Stimulated activated naive CD8-positive, alpha-beta T cell treated with anti-CD3 and anti-CD28 coated beads, Interleukin-15, amount 100 ng/mL, for 72 hours (primary cell): ENCODE measurements at regions not wholly inside any gene's neighbourhood (a gene's known extent, or its start where the extent isn't known, plus 50 kb on each side); places are given as distances from the start of the nearest gene placed in this dataset.

Source experiments
- ATAC-seq: fragments of 150-1000 bp; cut with Tn5 transposase; 2 replicates; pipeline ENCODE4 v1.10.0; 2021; ENCODE audit warnings: mild to moderate bottlenecking, moderate library complexity
- DNase-seq, 2 donors: peaks; one replicate each; pipeline ENCODE4 v3.0.0; 2021 to 2022
- H3K27ac Mint-ChIP-seq, 2 donors: one replicate each; pipeline ENCODE4 v1.8.0; 2022; ENCODE audit warnings: mild to moderate bottlenecking in 2 of 2, mixed read lengths in 2 of 2, moderate library complexity in 2 of 2
- H3K27me3 Mint-ChIP-seq: one replicate; pipeline ENCODE4 v1.8.0; 2022; ENCODE audit warnings: mixed read lengths
- H3K4me1 Mint-ChIP-seq: one replicate; pipeline ENCODE4 v1.8.0; 2022; ENCODE audit warnings: mild to moderate bottlenecking, mixed read lengths
- H3K4me3 Mint-ChIP-seq, 2 donors: one replicate each; pipeline ENCODE4 v1.8.0; 2022; ENCODE audit warnings: mild to moderate bottlenecking in 2 of 2, mixed read lengths in 2 of 2, moderate library complexity in 1 of 2
- H3K9me3 Mint-ChIP-seq, 2 donors: one replicate each; pipeline ENCODE4 v1.8.0; 2022; ENCODE audit warnings: mixed read lengths in 2 of 2

DNA sequence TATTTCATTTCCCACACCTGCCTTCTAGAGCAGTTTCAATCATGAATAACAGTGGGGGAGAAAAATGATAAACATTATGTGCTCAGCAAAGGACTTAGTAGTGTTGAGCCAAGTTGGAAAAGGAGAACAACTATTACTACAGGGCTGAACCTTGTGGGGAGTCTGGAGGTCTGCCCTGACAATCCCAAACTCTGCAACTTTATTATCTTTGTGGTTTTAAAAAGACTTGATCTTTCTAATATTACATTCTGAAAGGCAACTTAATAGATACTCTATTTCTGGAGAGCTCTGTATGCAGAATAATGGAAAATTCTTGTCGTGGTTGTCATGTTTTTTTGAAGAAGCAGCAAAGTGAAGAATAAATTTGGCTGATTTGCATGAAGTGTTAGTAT, 116.1 kb downstream of the SPCS3 start:
- no peak overlapping the region for H3K4me3 Mint-ChIP-seq
- peaks cover 7 to 13% of the 10 kb centered on the region in 2 donors for H3K9me3 Mint-ChIP-seq
- ATAC-seq (no peak), DNase-seq (no peak)
- no peak overlapping the region for H3K27ac Mint-ChIP-seq
- H3K4me1 Mint-ChIP-seq, result peaks cover 8% of the 10 kb centered on the region
- no peaks in the 10 kb centered on the region for H3K27me3 Mint-ChIP-seq

DNA sequence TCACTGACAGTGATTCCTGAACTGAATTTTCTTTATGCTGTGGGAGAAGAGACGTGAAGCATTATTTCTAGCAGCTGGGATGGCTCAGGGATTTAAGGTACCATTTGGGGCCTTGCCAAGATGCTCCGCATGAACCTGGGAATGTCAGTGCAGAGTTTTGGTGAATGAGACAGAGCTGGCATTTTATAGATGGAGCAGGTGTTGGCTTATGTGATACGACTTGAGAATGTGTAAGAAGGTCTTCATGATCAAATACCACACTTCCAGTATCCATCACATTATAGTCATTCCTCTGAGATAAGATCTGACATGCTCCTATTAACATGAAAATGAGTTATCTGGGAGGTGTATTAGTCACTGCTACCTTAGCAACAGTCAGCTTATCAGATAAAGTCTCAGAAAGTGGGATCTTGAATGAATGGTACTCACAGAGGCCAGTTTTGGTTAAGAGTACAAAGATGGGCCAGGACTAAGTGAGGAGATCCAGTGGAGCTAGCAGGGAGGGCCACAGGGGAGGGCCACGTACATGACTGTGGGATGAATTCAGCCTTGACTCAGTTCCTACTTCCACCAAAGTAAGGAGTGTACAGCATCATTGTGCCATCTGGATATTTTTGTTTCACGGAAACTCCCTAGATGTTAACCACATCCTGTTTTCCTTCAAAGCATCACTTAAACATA, 116.7 kb downstream of the SPCS3 start:
- H3K4me1 Mint-ChIP-seq, result peaks cover 8% of the 10 kb centered on the region
- H3K27me3 Mint-ChIP-seq, result no peaks in the 10 kb centered on the region
- ATAC-seq (no peak), DNase-seq (no peak)
- no peak overlapping the region for H3K4me3 Mint-ChIP-seq
- no peak overlapping the region for H3K27ac Mint-ChIP-seq
- peaks cover 7 to 13% of the 10 kb centered on the region in 2 donors for H3K9me3 Mint-ChIP-seq

DNA sequence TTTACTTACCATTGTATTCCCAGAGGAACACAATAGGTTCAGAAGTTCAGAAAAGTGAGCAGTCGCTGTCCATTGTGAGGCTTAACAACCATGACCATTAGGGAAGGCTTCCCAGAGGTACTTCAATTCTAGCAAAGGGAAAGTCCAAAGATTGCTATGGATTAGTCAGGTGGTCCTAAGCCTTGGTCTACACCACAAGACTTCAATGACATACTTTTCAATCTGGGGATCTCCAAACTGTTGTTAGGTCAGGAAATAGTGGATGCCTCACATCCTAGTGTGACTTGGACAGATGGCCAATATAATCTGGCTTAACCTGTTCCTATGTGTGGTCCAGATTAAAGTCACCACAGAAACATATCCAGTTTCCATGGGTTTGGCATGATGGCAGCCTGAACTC, 118.0 kb downstream of the SPCS3 start:
- no peak for DNase-seq

GRCh38 chr4:176438401-176438800, 118.6 kb downstream of the SPCS3 start:
- Mint-ChIP-seq H3K4me1 (peaks cover 8% of the 10 kb centered on the region), H3K27me3 (no peaks in the 10 kb centered on the region), H3K4me3 (no peak overlapping the region), H3K27ac (no peak overlapping the region), H3K9me3 (peaks cover 7 to 13% of the 10 kb centered on the region in 2 donors)
- ATAC-seq (no peak), DNase-seq (no peak)

More for the DNA sequence above, 118.0 kb downstream of the SPCS3 start:
- Mint-ChIP-seq H3K9me3 (peaks cover 7 to 13% of the 10 kb centered on the region in 2 donors), H3K27ac (peak overlapping the region in 1 of 2 donors; percentile 14), H3K4me1 (peaks cover 8% of the 10 kb centered on the region), H3K4me3 (no peak overlapping the region), H3K27me3 (no peaks in the 10 kb centered on the region)
- no peak for ATAC-seq

DNA sequence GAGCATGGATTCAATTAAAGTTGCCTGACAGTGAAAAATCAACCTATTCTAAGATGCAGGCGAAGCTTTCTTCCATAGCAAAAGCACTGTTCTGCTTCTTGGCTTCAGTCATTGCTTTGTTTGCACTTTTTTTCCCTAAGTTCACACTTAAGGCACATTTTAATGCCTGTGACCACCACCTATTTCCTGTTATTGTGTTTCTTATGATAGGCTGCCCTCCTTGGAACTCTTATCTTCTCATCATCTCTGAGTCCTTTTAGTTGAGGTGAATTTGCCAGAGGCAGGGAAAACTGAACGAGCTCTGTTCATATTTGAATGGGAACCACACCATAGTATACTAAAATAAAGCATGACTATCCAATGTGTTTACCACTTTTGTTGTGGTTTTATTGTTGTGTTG, 119.8 kb downstream of the SPCS3 start:
- Mint-ChIP-seq H3K27ac (no peak overlapping the region), H3K27me3 (no peaks in the 10 kb centered on the region), H3K9me3 (peaks cover 7 to 13% of the 10 kb centered on the region in 2 donors), H3K4me1 (peaks cover 8% of the 10 kb centered on the region), H3K4me3 (no peak overlapping the region)
- ATAC-seq, result no peak
- DNase-seq, result no peak

DNA sequence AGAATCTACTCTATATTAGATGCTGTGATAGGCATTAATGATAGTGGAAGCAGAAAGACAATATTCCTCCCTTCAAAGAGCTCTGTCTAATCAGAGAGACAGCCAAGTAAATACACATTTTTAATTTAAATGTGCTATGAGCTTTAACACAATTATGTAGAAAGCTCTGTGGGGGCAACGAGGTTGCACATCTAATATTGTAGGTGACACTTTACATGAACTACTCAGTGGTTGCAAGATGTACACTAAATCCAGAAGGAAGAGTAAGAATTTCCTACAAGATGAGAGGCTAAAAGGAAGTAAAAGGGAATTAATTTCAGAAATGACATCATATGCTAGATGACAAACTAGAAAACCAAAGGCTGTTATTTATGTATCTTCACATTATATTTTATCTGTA, 120.9 kb downstream of the SPCS3 start:
- no peaks in the 10 kb centered on the region for H3K27me3 Mint-ChIP-seq
- H3K27ac Mint-ChIP-seq, result no peak overlapping the region
- peaks cover 7 to 13% of the 10 kb centered on the region in 2 donors for H3K9me3 Mint-ChIP-seq
- peaks cover 8% of the 10 kb centered on the region for H3K4me1 Mint-ChIP-seq
- no peak for DNase-seq
- no peak for ATAC-seq
- H3K4me3 Mint-ChIP-seq, result no peak overlapping the region

- no peak overlapping the region for H3K4me3 Mint-ChIP-seq
- H3K27ac Mint-ChIP-seq, result no peak overlapping the region
- DNase-seq (no peak), ATAC-seq (no peak)
- peaks cover 7 to 13% of the 10 kb centered on the region in 2 donors for H3K9me3 Mint-ChIP-seq
- no peaks in the 10 kb centered on the region for H3K27me3 Mint-ChIP-seq
- H3K4me1 Mint-ChIP-seq, result peaks cover 6% of the 10 kb centered on the region
Observed at GRCh38 chr4:176441594-176441993, 121.8 kb downstream of the SPCS3 start.

- H3K9me3 Mint-ChIP-seq, result no peaks in the 10 kb centered on the region
- no peak for ATAC-seq
- no peaks in the 10 kb centered on the region for H3K27me3 Mint-ChIP-seq
- no peak overlapping the region for H3K4me3 Mint-ChIP-seq
- H3K4me1 Mint-ChIP-seq, result no peaks in the 10 kb centered on the region
- H3K27ac Mint-ChIP-seq, result no peak overlapping the region
- DNase-seq, result no peak
Observed at GRCh38 chr4:176443117-176443516, 123.4 kb downstream of the SPCS3 start.

DNA sequence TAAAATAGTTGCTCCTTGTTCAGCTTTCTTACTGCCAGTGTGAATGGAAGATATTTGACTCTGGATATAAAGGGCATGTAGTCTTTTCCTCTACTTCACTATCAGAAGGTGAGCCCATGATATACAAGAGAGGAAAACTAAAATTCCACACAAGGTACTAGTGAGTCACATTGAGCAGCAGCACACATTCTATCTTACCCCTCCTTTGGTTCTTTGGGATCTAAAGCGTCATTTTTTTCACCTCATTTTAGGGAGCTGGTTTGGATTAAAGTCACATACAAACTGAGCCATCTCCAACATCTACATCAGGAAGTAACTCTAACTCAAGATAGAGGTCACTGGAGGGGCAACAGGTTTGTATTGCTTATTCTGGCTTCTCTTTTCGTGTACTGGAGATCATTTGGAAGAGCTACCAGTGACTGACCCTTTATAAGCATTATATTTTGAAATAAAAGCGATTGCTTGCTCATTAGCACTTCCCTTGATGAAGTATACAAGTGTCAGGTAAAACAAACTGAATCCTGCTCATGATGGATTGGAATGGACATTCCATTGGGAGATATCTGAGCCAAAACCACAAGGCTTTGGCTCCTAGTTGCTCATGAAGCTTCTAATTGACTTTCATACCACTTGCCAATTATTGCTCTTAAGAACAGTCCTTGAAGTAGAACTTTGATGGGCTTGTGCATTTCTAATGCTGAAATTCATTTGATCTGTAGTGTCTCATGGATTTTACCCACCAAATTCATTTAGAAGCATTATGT, 124.1 kb downstream of the SPCS3 start:
- no peak for ATAC-seq
- Mint-ChIP-seq H3K27ac (no peak overlapping the region), H3K9me3 (no peaks in the 10 kb centered on the region), H3K4me3 (no peak overlapping the region), H3K27me3 (no peaks in the 10 kb centered on the region), H3K4me1 (no peaks in the 10 kb centered on the region)
- DNase-seq, result no peak

- no peak for DNase-seq
- no peak overlapping the region for H3K4me3 Mint-ChIP-seq
- no peaks in the 10 kb centered on the region for H3K4me1 Mint-ChIP-seq
- no peak for ATAC-seq
- no peaks in the 10 kb centered on the region for H3K9me3 Mint-ChIP-seq
- H3K27ac Mint-ChIP-seq, result no peak overlapping the region
- H3K27me3 Mint-ChIP-seq, result no peaks in the 10 kb centered on the region
Observed at GRCh38 chr4:176444741-176445140, 125.0 kb downstream of the SPCS3 start.

DNA sequence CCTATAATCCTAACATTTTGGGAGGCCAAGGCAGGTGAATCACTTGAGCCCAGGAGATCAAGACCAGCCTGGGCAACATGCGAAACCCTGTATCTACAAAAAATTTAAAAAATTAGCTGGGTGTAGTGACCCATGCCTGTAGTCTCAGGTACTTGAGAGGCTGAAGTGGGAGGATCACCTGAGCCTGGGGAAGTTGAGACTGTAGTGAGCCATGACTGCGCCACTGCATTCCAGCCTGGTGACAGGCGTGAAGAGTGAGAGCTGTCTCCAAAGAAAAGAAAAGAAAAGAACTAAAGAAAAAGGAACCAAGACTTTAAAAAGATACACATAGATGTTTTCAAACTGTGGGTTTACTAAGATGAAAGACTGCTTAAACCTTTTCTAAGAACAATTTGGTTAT, 129.0 kb downstream of the SPCS3 start:
- DNase-seq, result no peak
- Mint-ChIP-seq H3K9me3 (peaks cover 0 to 6% of the 10 kb centered on the region in 2 donors), H3K27ac (peak overlapping the region in 1 of 2 donors; percentile 19), H3K4me3 (no peak overlapping the region), H3K27me3 (no peaks in the 10 kb centered on the region), H3K4me1 (no peaks in the 10 kb centered on the region)
- no peak for ATAC-seq

- Mint-ChIP-seq H3K4me3 (no peak overlapping the region), H3K4me1 (no peaks in the 10 kb centered on the region), H3K9me3 (peaks cover 0 to 14% of the 10 kb centered on the region in 2 donors), H3K27me3 (no peaks in the 10 kb centered on the region), H3K27ac (no peak overlapping the region)
- ATAC-seq (no peak), DNase-seq (no peak)
Observed at GRCh38 chr4:176451443-176451842, 131.7 kb downstream of the SPCS3 start.

GRCh38 chr4:176453079-176453478, 133.3 kb downstream of the SPCS3 start:
- Mint-ChIP-seq H3K4me1 (no peaks in the 10 kb centered on the region), H3K27ac (no peak overlapping the region)
- DNase-seq, result no peak

GRCh38 chr4:176453658-176454057, 133.9 kb downstream of the SPCS3 start:
- Mint-ChIP-seq H3K9me3 (peaks cover 7 to 14% of the 10 kb centered on the region in 2 donors), H3K4me3 (no peak overlapping the region), H3K4me1 (no peaks in the 10 kb centered on the region), H3K27me3 (no peaks in the 10 kb centered on the region), H3K27ac (peak overlapping the region in 1 of 2 donors; percentile 8)
- ATAC-seq (no peak), DNase-seq (no peak)

More at GRCh38 chr4:176453079-176453478, 133.3 kb downstream of the SPCS3 start:
- Mint-ChIP-seq H3K27me3 (no peaks in the 10 kb centered on the region), H3K9me3 (peaks cover 7 to 14% of the 10 kb centered on the region in 2 donors), H3K4me3 (no peak overlapping the region)
- ATAC-seq, result no peak

- Mint-ChIP-seq H3K9me3 (peaks cover 16 to 29% of the 10 kb centered on the region in 2 donors), H3K4me1 (no peaks in the 10 kb centered on the region), H3K27me3 (no peaks in the 10 kb centered on the region), H3K4me3 (no peak overlapping the region), H3K27ac (no peak overlapping the region)
- DNase-seq, result no peak
- no peak for ATAC-seq
Observed at GRCh38 chr4:176464748-176465147, 145.0 kb downstream of the SPCS3 start.

DNA sequence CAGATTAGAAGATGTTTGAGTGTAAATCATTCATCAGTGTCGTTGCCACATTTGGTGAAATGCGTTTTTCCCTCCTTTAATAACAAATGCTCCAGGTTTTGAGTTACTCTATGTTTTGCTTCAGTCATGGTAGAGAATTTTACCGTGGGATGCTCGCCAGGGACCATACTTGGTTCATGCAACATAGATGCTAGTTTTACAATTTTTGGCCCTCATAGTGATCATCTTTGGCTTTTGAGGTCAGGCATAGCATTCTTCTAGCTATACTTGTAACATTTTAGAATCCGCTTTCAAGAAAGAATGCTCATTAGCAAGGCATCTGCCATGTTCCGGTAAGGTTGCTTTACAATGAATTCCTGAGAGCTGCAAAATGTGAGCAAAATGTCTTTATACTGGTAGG, 147.2 kb downstream of the SPCS3 start:
- H3K9me3 Mint-ChIP-seq, result peaks cover 6 to 14% of the 10 kb centered on the region in 2 donors
- no peak overlapping the region for H3K4me3 Mint-ChIP-seq
- no peak overlapping the region for H3K27ac Mint-ChIP-seq
- no peak for ATAC-seq
- no peaks in the 10 kb centered on the region for H3K27me3 Mint-ChIP-seq
- H3K4me1 Mint-ChIP-seq, result no peaks in the 10 kb centered on the region
- no peak for DNase-seq
